Aorta (tissue), 5 donors: ENCODE measurements at regions not wholly inside any gene's neighbourhood (a gene's known extent, or its start where the extent isn't known, plus 50 kb on each side); places are given as distances from the start of the nearest gene placed in this dataset.

Experiments used
- ATAC-seq: fragments of 200-7000 bp; cut with Tn5 transposase; one replicate; pipeline ENCODE4 v1.9.1; 2022; ENCODE audit warnings: moderate library complexity; ENCODE audit not compliant: low FRiP score
- DNase-seq, 2 donors: peaks; one replicate each; pipeline ENCODE4 v3.0.0-alpha.2; 2020
- H3K27ac ChIP-seq, 2 donors: one replicate each; pipeline ENCODE4 v1.5.1; 2013; ENCODE audit warnings: low read length in 2 of 2, mild to moderate bottlenecking in 2 of 2, moderate library complexity in 2 of 2, control low read depth in 1 of 2, inconsistent platforms in 1 of 2, low read depth in 1 of 2
- H3K27me3 ChIP-seq, 2 donors: one replicate each; pipeline ENCODE4 v1.6.1; 2013; ENCODE audit warnings: control low read depth in 1 of 2, low read length in 1 of 2, mild to moderate bottlenecking in 1 of 2, moderate library complexity in 1 of 2; ENCODE audit not compliant: insufficient read depth in 2 of 2, control insufficient read depth in 1 of 2
- H3K36me3 ChIP-seq, 2 donors: one replicate each; pipeline ENCODE4 v1.6.1; 2013; ENCODE audit warnings: control low read depth in 1 of 2, low read length in 1 of 2, mild to moderate bottlenecking in 1 of 2; ENCODE audit not compliant: insufficient read depth in 2 of 2, control insufficient read depth in 1 of 2
- H3K4me1 ChIP-seq, 2 donors: one replicate each; pipeline ENCODE4 v1.6.1; 2013; ENCODE audit warnings: low read length in 2 of 2, control low read depth in 1 of 2, mild to moderate bottlenecking in 1 of 2, moderate library complexity in 1 of 2; ENCODE audit not compliant: insufficient read depth in 2 of 2, control insufficient read depth in 1 of 2
- H3K4me3 ChIP-seq, 2 donors: one replicate each; pipeline ENCODE4 v1.5.1; 2013; ENCODE audit warnings: low read length in 2 of 2, control low read depth in 1 of 2, mild to moderate bottlenecking in 1 of 2
- H3K9me3 ChIP-seq: one replicate; pipeline ENCODE4 v1.6.1; 2013; ENCODE audit warnings: mild to moderate bottlenecking, low read length; ENCODE audit not compliant: control insufficient read depth
- WGBS, 2 donors: extraction: QIAGEN DNeasy Blood & Tissue Kit; methylation state at CpG; one replicate each; pipeline ENCODE4 v1.1.7; 2013; 5-methylcytosine and 5-hydroxymethylcytosine counted together
- intact Hi-C, 2 donors: fragments of 100-400 bp; cut with DNase I; formaldehyde crosslinking; loops; one replicate each; pipeline versions ENCODE4 v1.14.2 to v1.15.0; 2022
- donor health status: healthy with polysubstance abuse.
- donor health status: Bipolar disorder and iron deficiency.
- donor health status: DM: no; HTN: no; CAD: no.
- donor health status: DM: no; HTN: no; CAD: no.
- donor health status: DM: yes; HTN: yes; CAD: no.

DNA sequence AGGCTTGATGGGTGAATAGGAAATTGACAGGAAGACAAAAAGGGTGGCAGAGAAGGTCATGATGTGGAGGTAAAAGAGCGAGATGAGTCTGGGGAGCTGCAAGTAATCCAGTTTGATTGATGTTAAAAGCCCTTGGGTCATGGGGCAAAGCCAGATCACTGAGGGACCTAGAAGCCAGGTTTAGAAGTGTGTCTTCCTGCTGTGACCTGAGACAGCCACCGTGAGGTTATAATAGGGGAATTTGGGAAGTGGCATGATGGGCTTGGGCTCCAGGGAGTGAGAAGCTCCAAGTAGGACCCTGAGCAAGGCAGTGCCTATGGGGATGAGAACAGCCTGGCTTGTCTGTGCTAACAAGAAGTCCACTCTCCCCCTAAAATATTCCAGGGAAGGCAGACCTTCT lies 298.5 kb downstream of the RPLP1 start:
- WGBS, 2 donors: 82 to 86% methylated on average over 2 of the region's 2 CpGs
- Histone ChIP-seq H3K27ac (no peak overlapping the region), H3K9me3 (peaks cover 1% of the 10 kb centered on the region), H3K27me3 (no peaks in the 10 kb centered on the region), H3K4me3 (no peak overlapping the region), H3K36me3 (no peaks in the 10 kb centered on the region), H3K4me1 (no peaks in the 10 kb centered on the region)
- ATAC-seq (no peak), DNase-seq (no peak)
- intact Hi-C loops: no loop called here

DNA sequence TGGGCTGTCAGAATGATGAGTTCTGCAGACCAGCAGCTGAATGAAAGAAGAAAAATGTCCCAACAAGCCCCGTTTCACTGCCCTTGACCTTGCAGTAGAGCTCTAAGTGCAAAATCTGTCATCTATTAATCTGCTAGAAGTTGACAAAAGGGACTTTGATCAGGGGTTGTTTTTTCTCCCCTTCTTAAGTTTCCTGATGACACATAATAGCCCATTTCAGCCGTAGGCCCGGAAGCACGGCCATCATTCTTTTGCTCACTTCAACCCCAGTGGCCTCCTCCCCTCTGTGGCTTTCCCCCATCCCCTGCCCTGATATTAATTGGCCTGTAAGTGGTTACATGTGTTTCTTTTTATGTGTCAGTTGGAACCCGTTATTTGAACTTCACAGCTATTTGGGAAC lies 298.9 kb downstream of the RPLP1 start:
- WGBS, 2 donors: 93 to 95% methylated on average over 5 of the region's 5 CpGs
- Histone ChIP-seq H3K36me3 (no peaks in the 10 kb centered on the region), H3K27ac (no peak overlapping the region), H3K9me3 (peaks cover 1% of the 10 kb centered on the region), H3K4me1 (no peaks in the 10 kb centered on the region), H3K27me3 (no peaks in the 10 kb centered on the region), H3K4me3 (no peak overlapping the region)
- intact Hi-C loops: no loop called here
- DNase-seq: no peak
- no peak for ATAC-seq

DNA sequence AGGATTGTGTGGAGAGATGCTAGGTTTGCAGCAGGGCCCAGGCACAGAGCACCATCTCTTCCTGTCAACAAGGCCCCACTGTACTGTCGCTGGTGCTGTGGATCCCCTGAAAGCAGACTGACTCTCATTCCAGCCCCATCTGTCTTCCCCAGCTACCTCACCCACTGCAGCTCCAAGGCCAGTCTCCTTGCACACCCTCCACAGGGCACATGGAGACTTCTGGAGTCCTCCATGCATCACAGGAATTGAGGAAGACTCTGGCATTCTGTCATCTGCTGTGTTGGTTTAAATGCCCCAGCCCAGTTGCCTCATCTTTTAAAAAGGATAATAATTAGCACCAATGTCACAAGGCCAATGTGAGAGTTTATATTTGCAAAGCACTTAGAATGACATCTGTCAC lies 301.2 kb downstream of the RPLP1 start:
- WGBS, 2 donors: 85 to 100% methylated on average over 1 of the region's 1 CpG
- no peaks in the 10 kb centered on the region for H3K36me3 ChIP-seq
- no peak for ATAC-seq
- peaks cover 1% of the 10 kb centered on the region for H3K9me3 ChIP-seq
- DNase-seq: no peak
- no peak overlapping the region for H3K27ac ChIP-seq
- no peaks in the 10 kb centered on the region for H3K4me1 ChIP-seq
- no peaks in the 10 kb centered on the region for H3K27me3 ChIP-seq
- H3K4me3 ChIP-seq: no peak overlapping the region
- intact Hi-C loops: no loop called here

DNA sequence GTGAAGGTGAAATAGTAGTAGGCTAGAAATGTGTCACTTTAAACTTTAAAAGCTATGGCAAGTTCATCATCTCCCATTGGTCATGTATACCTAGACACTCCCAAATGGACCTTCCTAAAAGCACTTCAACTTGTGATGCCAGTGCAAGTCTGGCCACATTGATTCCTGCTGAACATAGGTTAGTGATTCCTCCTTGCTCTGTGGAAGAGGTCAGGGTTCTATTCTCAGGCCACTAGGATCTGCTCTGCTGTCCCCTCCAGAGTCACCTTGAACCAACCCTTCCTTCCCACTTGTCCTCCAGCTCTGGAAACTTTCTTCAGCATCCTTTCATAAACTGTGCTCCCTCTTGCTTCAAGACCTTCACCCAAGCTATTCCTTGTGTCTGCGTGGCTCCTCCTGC lies 301.7 kb downstream of the RPLP1 start:
- Histone ChIP-seq H3K27me3 (no peaks in the 10 kb centered on the region), H3K27ac (no peak overlapping the region), H3K9me3 (peaks cover 1% of the 10 kb centered on the region), H3K4me3 (no peak overlapping the region), H3K4me1 (no peaks in the 10 kb centered on the region), H3K36me3 (no peaks in the 10 kb centered on the region)
- no peak for ATAC-seq
- WGBS, 2 donors: 90 to 100% methylated on average over 1 of the region's 1 CpG
- DNase-seq: no peak
- intact Hi-C loops: no loop called here

DNA sequence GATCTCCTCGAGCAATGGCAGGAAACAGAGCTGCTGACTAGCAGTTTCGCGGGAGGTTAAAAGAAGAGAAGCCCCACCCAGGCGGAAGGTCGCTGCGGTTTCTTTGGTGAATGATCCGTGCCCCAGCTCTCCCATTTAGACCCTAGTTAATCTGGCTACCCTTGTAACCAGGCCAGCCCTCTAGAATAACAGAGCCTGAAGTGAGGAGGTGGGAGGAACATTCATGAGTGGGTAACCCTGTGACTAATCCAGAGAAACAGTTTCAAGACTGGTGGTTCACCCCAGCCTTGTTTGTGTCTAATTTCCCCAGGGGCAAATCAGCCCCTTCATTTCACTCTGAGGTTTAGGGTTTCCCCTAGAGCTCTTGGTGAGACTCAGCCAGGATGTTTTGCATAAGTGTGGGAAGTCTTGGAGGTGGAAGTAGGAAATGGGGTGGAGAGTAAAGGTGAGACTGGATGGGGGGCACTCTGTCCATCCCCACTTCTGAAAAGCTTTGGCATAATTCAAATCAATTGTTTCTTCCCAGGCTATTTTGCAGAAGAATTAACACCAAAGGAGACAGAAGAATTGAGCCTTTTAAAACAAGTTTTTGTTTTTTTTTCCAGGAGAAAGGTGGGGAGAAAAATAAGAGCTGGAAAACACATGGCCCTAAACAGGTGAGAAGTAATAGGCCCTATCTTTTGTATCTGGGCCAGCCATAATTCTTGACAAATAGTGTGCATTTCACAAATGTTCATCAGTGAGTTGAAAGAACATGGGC lies 303.1 kb downstream of the RPLP1 start:
- 43 to 48% methylated on average over 7 of the region's 7 CpGs for WGBS, 2 donors
- Histone ChIP-seq H3K36me3 (no peaks in the 10 kb centered on the region), H3K4me1 (peaks cover 2 to 4% of the 10 kb centered on the region in 2 donors), H3K4me3 (no peak overlapping the region), H3K27me3 (no peaks in the 10 kb centered on the region), H3K9me3 (peaks cover 1% of the 10 kb centered on the region), H3K27ac (no peak overlapping the region)
- intact Hi-C loops: no loop called here
- DNase-seq (no peak), ATAC-seq (no peak)

DNA sequence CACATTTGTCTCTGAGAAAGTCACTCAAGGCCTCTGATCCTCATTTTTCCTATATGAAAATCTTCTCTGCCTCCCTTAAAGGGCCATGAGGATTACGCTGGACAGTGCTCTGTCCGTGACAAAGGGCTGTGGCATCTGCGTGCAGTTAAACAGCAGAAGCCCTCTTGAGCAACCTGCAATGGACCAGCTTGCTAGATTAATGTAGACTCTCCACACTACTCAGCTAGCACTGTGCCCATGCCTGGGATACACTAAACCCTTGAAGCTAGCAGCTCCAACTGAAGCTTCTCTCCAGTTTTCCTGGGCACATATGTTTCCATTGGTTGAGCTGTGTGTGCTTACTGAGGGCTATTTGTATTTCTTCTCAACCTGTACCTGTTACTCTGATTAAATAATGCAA lies 303.8 kb downstream of the RPLP1 start:
- intact Hi-C loops: no loop called here
- DNase-seq (no peak), ATAC-seq (no peak)
- WGBS, 2 donors: 95 to 96% methylated on average over 3 of the region's 3 CpGs
- Histone ChIP-seq H3K27me3 (no peaks in the 10 kb centered on the region), H3K4me3 (no peak overlapping the region), H3K27ac (no peak overlapping the region), H3K4me1 (peaks cover 2 to 4% of the 10 kb centered on the region in 2 donors), H3K36me3 (no peaks in the 10 kb centered on the region), H3K9me3 (peaks cover 1% of the 10 kb centered on the region)

DNA sequence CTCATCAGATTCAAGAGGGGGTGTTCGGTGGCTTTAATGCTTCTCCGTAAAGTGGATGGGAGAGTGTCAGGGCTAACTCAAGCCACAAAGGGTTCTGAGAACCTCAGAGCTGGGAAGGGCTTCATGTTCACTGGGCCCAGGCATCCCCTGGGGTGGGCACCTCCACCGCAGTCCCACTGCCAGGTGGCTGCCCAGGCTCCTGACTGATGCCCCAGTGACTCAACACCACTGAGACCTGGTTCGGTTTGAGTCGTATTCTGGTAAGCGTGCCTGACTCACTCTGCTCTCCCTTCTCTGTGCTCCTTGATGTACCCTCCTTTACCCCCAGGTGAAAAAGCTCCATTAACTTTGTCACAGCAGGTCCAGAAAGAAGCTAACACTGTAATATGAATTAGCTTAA lies 304.6 kb downstream of the RPLP1 start:
- H3K27me3 ChIP-seq: no peaks in the 10 kb centered on the region
- WGBS, 2 donors: 94 to 97% methylated on average over 6 of the region's 6 CpGs
- ATAC-seq (no peak), DNase-seq (no peak)
- no peak overlapping the region for H3K4me3 ChIP-seq
- intact Hi-C loops: no loop called here
- no peaks in the 10 kb centered on the region for H3K36me3 ChIP-seq
- H3K4me1 ChIP-seq: peaks cover 2 to 4% of the 10 kb centered on the region in 2 donors
- peaks cover 1% of the 10 kb centered on the region for H3K9me3 ChIP-seq
- H3K27ac ChIP-seq: no peak overlapping the region

DNA sequence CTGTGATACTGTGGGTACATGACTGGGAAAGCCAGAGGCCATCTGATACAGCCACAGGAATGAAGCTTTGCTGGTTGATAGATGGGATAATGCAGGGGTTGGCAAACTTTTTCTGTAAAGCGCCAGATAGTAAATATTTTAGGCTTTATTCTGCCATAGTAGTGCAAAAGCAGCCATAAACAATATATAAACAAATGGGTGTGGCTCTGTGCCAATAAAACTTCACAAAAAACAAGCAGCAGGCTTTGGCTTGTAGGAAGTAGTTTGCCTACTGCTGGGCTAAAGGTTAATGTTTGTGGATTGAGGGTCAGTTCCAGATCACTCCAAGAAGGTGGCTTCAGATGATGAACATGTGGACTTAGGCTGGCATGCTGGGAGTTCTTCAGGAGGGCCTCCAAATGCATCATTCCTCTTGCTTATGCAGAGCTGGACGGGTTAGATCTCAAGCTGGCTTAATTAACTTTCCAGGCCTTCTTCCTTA lies 305.7 kb downstream of the RPLP1 start:
- no peaks in the 10 kb centered on the region for H3K27me3 ChIP-seq
- peaks cover 2 to 4% of the 10 kb centered on the region in 2 donors for H3K4me1 ChIP-seq
- no peaks in the 10 kb centered on the region for H3K36me3 ChIP-seq
- intact Hi-C loops: no loop called here
- WGBS, 2 donors: 91 to 94% methylated on average over 2 of the region's 2 CpGs
- ATAC-seq: no peak
- H3K27ac ChIP-seq: no peak overlapping the region
- no peak for DNase-seq
- H3K4me3 ChIP-seq: no peak overlapping the region
- H3K9me3 ChIP-seq: peaks cover 1% of the 10 kb centered on the region
